ENCODE measurements at regions not wholly inside any gene's neighbourhood (a gene's known extent, or its start where the extent isn't known, plus 50 kb on each side); places are given as distances from the start of the nearest gene placed in this dataset.

- H3K4me2 ChIP-seq (ENCODE audit: low read depth, low read length) = no peak overlapping the region
- no peak overlapping the region for H3K23ac ChIP-seq (ENCODE audit: low read depth, low read length)
- no peak overlapping the region for H2BK120ac ChIP-seq (ENCODE audit: low read depth, low read length)
- H4K5ac ChIP-seq (ENCODE audit: low read depth, low read length) = no peak overlapping the region
- no peak overlapping the region for H2AFZ ChIP-seq (replicated peaks; ENCODE audit: low read length, poor library complexity)
- no peak overlapping the region for H2AK9ac ChIP-seq (replicated peaks; ENCODE audit: low read depth, low read length, poor library complexity)
- H3K4me1 ChIP-seq (ENCODE audit: control insufficient read depth, insufficient read depth, low read length) = no peaks in the 10 kb centered on the region
- H3K14ac ChIP-seq (replicated peaks; ENCODE audit: low read depth, low read length) = no peak overlapping the region
- no peaks in the 10 kb centered on the region for H4K20me1 ChIP-seq (ENCODE audit: insufficient read depth, low read length)
- in situ Hi-C loops (cut with MboI; ENCODE audit: low sequenced_read_pairs) (no loop called here), dilution Hi-C loops (cut with HindIII; ENCODE audit: low sequenced_read_pairs, unreplicated experiment) (no loop called here), intact Hi-C loops (cut with micrococcal nuclease) (no loop called here)
- no peaks in the 10 kb centered on the region for H3K9me1 ChIP-seq (ENCODE audit: insufficient read depth, low read length)
- TF ChIP-seq MAFK (IDR thresholded peaks at IDR 0.05; ENCODE audit: low read depth, low read length) (no peak), RFX5 (IDR thresholded peaks at IDR 0.05; ENCODE audit: low read depth, low read length) (no peak), SMC3 (IDR thresholded peaks at IDR 0.05; ENCODE audit: low read depth, low read length) (no peak), CHD1 (IDR thresholded peaks at IDR 0.05; ENCODE audit: low read depth, low read length) (no peak), MAZ (IDR thresholded peaks at IDR 0.05; ENCODE audit: borderline replicate concordance, low read depth, low read length) (no peak), BHLHE40 (IDR thresholded peaks at IDR 0.05; ENCODE audit: low read depth, low read length) (no peak), NFE2L2 (IDR thresholded peaks at IDR 0.05; ENCODE audit: low read depth, low read length) (no peak), RCOR1 (IDR thresholded peaks at IDR 0.05; ENCODE audit: insufficient replicate concordance, low read length) (no peak), RAD21 (IDR thresholded peaks at IDR 0.05; ENCODE audit: low read length) (no peak), CTCF (conservative IDR thresholded peaks at IDR 0.05; ENCODE audit: low read depth, low read length) (no peak), MXI1 (IDR thresholded peaks at IDR 0.05; ENCODE audit: borderline replicate concordance, low read depth, low read length) (no peak), ELK1 (IDR thresholded peaks at IDR 0.05; ENCODE audit: borderline replicate concordance, low read depth, low read length) (no peak)
- H2AK5ac ChIP-seq (ENCODE audit: low read depth, low read length) = no peak overlapping the region
- H3K56ac ChIP-seq (ENCODE audit: extremely low read depth, insufficient read depth, low read length) = no peak overlapping the region
- H3K9ac ChIP-seq (ENCODE audit: low read depth, low read length) = no peak overlapping the region
- no peak overlapping the region for H3K4me3 ChIP-seq (ENCODE audit: insufficient read depth, low read depth, low read length)
- H2BK15ac ChIP-seq (ENCODE audit: low read depth, low read length) = no peak overlapping the region
- ChIA-PET CTCF (no interaction called here), POLR2A (ENCODE audit: unreplicated experiment) (no interaction called here)
- H4K8ac ChIP-seq (ENCODE audit: low read depth in 2 of 2, low read length in 2 of 2) = no peak overlapping the region
- ATAC-seq (ENCODE audit: low read depth) (no peak), DNase-seq (no peak)
- peaks cover 2% of the 10 kb centered on the region; the same call in 1 of the 2 replicates for H3K9me3 ChIP-seq (ENCODE audit: control insufficient read depth, insufficient read depth, low read length)
- H3K27ac ChIP-seq (ENCODE audit: insufficient read depth, low read length) = no peak overlapping the region
- no peaks in the 10 kb centered on the region for H3K27me3 ChIP-seq (ENCODE audit: control insufficient read depth, insufficient read depth, low read length)
- no peak overlapping the region for H3K4ac ChIP-seq (ENCODE audit: low read depth, low read length)
- H3K79me1 ChIP-seq (ENCODE audit: low read depth in 1 of 2, low read length in 2 of 2) = no peaks in the 10 kb centered on the region
- no peak overlapping the region for H2BK5ac ChIP-seq (ENCODE audit: low read depth, low read length, poor library complexity, severe bottlenecking)
- no peak overlapping the region for H3K18ac ChIP-seq (ENCODE audit: low read depth, low read length)
- no TSS peak for BruUV-seq (replicated peaks)
- no peak overlapping the region for H2BK20ac ChIP-seq (ENCODE audit: low read depth, low read length)
- no peaks in the 10 kb centered on the region for H3K36me3 ChIP-seq (ENCODE audit: control insufficient read depth, insufficient read depth, low read length)
- no peak overlapping the region for H4K91ac ChIP-seq (ENCODE audit: insufficient read depth, low read depth, low read length)
Measured at GRCh38 chr7:123289200-123289599, 89.4 kb upstream of the SLC13A1 start.
